NB4 (cell line): ENCODE measurements at regions not wholly inside any gene's neighbourhood (a gene's known extent, or its start where the extent isn't known, plus 50 kb on each side); places are given as distances from the start of the nearest gene placed in this dataset.

Source experiments
- POLR2A ChIP-seq: IDR thresholded peaks from 2 replicates; pipeline ENCODE4 v1.6.1; 2011; ENCODE audit warnings: mild to moderate bottlenecking; ENCODE audit not compliant: insufficient read length; ENCODE audit errors: extremely low read depth
- TF ChIP-seq, protein P1 (sequence below): IDR thresholded peaks from one replicate; pipeline ENCODE4 v1.5.1; 2012; ENCODE audit warnings: low read depth, low read length

DNA sequence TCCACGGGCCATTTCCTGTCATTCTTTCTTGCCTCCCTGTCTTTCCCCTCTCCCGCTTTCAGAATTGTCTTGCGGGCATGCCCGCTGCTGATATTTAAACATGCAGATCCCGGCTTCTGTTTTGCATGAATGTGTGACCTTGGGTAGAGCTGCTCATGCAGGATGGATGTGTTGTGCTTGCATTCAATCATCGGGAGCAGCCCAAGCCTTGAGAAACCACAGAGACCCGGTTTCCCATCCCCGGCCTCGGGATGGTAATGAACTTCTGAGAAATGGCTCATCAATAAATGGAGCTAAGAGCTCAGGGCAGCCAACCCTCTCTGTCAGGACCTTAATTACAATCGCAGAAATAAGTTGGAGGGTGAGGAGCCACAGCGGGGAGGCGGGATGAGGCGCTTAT is 303.7 kb upstream of the TNRC6C start:
- TF ChIP-seq POLR2A: no peak
- TF ChIP-seq, protein P1, sequence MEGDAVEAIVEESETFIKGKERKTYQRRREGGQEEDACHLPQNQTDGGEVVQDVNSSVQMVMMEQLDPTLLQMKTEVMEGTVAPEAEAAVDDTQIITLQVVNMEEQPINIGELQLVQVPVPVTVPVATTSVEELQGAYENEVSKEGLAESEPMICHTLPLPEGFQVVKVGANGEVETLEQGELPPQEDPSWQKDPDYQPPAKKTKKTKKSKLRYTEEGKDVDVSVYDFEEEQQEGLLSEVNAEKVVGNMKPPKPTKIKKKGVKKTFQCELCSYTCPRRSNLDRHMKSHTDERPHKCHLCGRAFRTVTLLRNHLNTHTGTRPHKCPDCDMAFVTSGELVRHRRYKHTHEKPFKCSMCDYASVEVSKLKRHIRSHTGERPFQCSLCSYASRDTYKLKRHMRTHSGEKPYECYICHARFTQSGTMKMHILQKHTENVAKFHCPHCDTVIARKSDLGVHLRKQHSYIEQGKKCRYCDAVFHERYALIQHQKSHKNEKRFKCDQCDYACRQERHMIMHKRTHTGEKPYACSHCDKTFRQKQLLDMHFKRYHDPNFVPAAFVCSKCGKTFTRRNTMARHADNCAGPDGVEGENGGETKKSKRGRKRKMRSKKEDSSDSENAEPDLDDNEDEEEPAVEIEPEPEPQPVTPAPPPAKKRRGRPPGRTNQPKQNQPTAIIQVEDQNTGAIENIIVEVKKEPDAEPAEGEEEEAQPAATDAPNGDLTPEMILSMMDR: no peak
